ENCODE measurements at regions not wholly inside any gene's neighbourhood (a gene's known extent, or its start where the extent isn't known, plus 50 kb on each side); places are given as distances from the start of the nearest gene placed in this dataset.
"Not testable (repeated sequence)": the region's sequence is repeated elsewhere in the genome, so short reads cannot be mapped to it uniquely, and the experiment has no call there.

DNA sequence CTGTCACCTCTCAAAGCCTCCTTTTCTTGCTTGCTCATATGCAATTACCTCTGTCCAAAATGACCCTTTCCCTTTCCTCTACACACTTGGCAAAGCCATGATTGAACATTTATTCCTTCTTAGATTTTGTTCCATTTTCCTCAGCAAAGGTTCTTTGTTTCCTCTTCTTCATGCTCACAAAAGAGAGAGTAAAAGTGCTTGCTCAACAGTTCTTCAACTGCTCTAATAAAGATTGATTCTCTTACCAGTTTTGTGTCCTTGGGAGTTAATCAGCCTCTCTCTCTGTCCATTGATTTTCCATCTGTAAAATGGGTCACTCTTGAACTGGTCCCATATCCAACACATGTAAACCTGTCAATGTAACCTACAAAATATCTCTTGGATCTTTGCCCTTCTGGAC, 186.4 kb downstream of the WNT5A start:
- in situ Hi-C loops (cut with HindIII; ENCODE audit: low sequenced_read_pairs) = no loop called here

DNA sequence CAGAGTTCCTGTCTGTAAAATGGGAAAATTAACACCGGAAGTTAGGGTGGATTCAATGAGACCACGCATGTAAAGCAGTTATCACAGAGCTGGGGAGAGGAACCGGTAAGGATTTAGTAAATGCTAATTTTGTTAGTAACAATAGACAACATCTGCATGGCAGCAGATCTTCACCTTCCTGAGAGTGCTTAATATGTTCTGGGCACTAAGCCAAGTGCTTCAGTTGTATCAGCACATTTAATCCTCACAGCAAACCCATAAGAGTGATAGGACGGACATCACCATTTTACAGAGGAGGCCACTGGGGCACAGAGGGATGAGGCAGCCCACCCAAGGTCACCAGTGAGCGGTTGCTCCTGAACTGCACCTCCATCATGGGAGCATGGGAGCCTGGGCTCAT, 189.4 kb downstream of the WNT5A start:
- in situ Hi-C loops (cut with HindIII; ENCODE audit: low sequenced_read_pairs) = no loop called here

DNA sequence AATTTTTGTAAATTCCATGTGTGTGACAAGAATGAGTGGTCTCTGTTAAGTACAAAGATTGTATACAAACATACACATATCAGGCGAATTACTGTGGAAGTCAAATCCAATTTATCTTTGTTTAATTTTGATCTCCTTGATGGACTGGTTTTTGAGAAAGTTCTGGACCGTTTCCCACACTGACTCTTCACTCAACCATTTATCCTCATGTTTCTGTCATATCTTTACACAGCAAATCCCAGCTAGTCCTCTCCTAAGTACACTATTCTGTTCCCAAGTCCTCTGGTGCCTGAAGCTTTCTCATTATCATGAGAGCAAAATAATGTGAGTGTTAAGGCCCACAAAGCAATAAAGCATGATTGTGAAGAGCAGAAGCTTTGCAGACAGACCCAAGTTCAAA, 189.9 kb downstream of the WNT5A start:
- in situ Hi-C loops (cut with HindIII; ENCODE audit: low sequenced_read_pairs) = no loop called here

DNA sequence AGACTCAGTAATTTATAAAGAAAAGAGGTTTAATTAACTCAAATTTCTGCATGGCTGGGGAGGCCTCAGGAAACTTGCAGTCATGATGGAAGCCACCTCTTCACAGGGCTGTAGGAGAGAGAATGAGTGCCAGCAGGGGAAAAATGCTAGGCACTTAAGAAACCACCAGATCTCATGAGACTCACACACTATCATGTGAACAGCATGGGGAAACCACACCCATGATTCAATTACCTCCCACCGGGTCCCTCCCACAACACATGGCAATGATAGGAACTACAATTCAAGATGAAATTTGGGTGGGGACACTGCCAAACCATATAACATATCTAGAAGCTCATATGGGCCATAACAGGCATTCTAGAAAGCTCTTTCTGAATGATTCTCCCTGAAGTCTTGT, 190.3 kb downstream of the WNT5A start:
- in situ Hi-C loops (cut with HindIII; ENCODE audit: low sequenced_read_pairs) = no loop called here

DNA sequence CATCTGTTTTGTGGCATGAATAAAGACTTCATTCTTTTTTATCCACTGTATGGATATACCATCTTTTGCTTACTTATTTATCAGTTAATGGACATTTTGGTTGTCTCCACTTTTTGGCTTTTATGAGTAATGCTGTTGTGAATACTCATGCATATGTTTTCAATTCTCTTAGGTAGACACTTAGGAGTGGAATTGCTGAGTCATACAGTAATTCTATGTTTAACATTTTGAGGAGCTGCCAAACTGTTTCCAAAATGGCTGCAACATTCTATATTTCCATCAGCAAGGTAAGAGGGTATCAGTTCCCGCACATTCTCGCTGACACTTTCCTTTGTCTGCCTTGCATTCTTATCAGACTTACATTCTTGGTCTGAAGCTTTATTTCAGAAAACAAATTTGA, 191.1 kb downstream of the WNT5A start:
- in situ Hi-C loops (cut with HindIII; ENCODE audit: low sequenced_read_pairs) = no loop called here

DNA sequence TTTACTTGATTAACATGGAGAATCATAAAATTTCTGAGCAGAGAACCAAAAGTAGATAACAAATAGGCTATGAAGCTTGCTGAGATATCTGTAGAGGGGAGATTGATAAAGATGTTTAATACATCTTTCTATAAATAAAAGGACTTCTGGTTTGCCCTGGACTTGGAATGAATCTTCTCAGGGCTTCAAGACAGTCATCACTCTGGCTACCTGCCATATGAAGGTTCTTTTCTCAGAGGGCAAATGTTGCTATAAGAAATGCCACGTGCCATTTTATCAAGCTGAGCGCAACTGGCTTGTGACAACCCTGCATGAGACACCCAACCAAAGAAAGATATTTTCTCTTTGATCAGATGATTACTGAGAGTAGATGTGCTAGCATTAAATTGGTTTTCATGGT, 192.5 kb downstream of the WNT5A start:
- in situ Hi-C loops (cut with HindIII; ENCODE audit: low sequenced_read_pairs) = no loop called here

DNA sequence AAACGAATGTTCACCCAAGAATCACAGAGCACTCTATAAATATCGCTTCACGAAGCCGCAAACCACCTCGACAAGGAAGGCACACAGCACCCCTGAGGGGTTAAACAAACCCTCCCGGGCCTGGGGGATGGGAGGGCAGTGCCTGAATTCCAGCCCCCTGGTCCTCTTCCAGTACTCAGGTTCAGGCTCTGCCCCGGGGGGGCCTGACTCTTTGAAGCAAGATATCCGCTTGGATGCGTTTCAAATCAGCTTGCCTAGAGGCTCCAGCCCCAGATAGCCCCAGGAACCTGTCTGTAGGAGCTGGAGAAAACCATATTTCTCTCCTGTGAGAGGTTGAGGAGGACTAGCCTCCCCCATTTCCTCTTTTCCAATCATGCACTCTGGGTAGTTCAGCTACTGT, 194.7 kb downstream of the WNT5A start:
- in situ Hi-C loops (cut with HindIII; ENCODE audit: low sequenced_read_pairs) = no loop called here

DNA sequence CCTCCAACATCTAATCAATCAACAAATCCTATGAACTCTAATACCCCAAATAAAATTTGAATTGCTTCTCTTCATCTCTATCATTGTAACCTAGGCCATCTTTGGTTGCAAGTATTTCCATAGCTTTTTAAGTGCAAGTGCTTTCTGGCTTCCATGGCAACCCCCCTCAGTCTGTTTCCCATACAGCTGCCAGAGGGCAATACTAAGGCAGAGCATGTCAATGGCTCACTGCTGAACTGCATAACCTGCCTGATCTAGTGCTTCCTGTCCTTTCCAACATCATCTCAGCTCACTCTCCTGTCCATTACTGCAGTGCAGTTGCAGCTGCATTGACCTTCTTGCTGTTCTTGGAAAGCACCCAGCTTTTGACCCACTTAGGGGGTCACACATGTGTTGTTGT, 198.4 kb downstream of the WNT5A start:
- in situ Hi-C loops (cut with HindIII; ENCODE audit: low sequenced_read_pairs) = no loop called here

DNA sequence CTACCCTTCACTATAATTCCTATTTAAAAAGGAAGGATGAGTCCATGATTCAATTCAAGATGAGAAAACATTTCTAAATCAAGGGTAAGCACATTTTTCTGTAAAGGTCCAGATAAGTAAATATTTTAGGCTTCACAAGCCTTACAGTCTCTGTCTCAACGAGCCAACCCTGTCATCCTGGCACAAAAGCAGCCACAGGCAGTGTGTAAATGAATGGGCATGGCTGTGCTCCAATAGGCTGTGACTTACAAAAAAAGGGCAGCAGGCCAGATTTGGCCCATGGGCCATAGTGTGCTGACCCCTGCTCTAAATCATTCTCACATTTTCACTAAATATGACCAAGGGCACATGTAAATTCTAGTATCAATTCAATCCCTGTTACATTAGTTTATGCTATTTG, 200.4 kb downstream of the WNT5A start:
- in situ Hi-C loops (cut with HindIII; ENCODE audit: low sequenced_read_pairs) = no loop called here

DNA sequence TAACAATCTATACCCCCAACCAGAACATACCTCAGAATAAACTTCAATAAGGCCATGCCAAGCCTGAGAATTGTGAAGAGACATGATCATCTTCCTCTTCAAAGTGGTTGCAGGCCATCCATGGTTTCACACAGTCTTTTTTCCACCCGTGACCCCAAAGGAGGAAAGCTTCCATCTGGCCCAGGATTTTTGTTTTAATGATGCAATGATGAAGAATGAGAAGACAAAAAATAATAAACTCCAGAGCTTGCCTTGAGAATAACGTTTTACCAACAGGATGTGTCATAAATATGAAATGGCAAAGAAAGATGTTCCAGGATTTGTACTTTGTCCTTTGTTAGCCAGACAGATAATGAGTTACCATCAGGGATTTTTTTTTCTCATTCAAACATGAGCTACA, 201.9 kb downstream of the WNT5A start:
- in situ Hi-C loops (cut with HindIII; ENCODE audit: low sequenced_read_pairs) = no loop called here

DNA sequence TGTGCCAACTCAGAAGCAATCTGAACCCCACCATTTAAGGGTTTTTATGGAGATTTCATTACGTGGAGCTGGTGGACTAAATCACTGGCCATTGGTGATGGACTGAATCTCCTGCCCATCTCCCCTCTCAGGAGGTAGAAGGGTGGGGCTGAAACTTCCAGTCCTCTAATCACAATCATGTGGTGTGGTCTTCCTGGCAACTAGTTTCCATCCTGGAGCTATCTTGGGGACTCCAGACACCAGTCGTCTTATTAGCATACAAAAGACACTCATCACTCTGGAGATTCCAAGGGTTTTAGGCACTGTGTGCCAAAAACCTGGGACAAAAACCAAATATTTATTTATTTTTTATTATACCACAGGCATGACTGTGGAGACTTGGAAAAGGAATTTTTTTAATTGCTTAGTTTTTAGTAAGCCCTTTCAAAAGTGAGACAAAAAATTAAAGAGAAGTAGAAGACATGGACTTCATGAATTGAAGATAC, 203.6 kb downstream of the WNT5A start:
- in situ Hi-C loops (cut with HindIII; ENCODE audit: low sequenced_read_pairs) = no loop called here

DNA sequence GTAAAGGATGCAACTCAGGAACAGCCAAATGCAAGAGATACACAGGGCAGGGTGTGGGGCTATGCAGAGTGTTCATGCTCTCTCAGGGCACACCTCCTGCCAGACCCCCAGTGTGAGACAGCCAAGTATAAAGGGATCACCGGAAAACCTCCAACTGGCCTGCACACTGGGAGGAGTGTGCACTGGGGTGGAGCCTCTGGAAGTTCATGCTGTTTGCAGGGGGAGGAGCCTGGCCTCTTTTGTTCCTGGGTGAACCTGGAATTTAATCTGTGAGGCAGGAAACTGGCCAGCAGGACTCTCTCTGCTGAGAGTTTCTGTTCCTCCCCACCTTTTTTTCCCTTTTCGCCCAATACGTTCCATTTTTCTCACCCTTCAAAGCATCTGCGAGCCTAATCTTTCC, 204.1 kb downstream of the WNT5A start:
- in situ Hi-C loops (cut with HindIII; ENCODE audit: low sequenced_read_pairs) = no loop called here

DNA sequence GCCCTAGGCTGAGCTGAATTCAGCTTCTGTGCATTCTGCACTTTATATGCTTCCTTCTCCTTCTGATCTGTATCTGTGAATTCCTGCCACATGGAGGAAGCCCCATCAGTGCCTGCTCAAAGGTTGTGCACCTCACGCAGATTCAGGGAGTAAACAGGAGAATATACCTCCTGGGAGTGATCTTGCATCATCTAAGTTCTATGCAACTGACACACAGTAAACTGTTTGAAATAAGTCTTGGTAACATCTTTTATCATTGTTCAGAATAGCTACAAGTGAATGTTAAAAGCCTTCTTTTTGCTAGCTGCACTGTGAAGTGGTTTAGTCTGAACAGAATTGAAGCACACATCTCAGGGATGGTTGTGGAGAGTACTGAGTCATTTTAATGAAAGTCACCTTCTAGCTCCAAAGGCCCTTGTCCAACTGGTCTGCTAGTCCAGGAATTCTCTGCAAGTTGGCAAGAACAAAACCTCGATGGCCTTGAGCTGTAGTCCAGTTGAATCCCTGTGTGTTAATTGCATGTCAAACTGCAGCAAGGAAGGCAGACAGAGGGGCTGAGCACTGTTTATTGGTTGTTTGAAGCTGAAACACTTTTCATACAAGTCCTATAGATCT, 215.0 kb downstream of the WNT5A start:
- in situ Hi-C loops (cut with HindIII; ENCODE audit: low sequenced_read_pairs) = no loop called here

DNA sequence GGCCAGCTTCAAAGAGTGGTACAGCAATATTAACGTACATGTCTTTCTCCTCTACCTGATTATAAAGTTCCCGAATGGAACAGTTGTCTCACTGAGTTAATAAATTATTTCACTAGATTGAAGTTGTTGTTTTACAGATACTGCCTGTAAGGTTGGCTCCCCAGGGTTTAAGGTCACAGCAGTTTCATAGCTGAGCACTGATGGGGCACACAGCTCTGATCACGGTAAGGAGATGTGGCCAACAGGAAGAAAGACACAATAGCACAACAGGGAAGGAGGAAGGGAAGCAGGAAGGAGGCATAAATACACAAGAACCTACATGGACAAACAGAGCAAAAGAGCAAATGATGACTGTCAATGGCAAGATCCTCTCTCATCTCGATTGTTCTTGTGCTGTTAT, 215.6 kb downstream of the WNT5A start:
- in situ Hi-C loops (cut with HindIII; ENCODE audit: low sequenced_read_pairs) = no loop called here

DNA sequence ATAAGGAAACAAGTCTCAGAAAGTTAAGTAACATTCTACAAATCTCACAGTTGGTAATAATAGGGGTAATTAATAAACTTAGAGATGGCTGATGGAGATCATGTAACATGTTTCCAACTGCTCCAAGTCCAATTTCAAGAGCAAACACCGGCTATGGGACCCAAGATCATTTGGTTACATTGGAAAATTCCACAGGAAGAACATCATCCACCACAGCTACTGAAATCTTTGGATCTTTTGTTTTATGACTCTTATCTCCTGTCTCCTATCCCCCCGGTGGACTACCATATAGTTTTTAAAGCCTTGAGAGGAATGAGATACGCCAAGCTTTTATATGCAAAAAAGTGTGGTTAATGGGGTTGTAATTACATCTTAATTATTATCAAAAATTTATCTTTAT, 216.1 kb downstream of the WNT5A start:
- in situ Hi-C loops (cut with HindIII; ENCODE audit: low sequenced_read_pairs) = no loop called here

DNA sequence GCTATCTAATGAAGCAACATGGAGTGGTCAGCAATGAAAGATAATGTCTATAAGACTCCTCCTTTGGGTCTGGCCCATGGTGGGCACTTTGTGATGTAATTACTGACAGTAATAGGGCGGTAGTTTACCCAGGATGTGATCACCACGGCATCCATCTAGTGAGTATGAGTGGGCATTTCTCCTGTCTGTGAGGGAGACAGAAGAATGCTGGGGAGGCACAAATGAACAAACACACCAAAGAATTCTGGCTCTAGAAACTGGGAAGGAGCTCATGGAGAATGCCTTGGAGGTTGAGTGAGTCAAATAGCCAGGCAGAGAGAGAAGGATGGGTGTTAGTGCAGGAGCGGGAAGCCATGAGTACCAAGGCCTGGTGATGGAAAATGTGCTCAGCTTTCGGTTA, 217.5 kb downstream of the WNT5A start:
- in situ Hi-C loops (cut with HindIII; ENCODE audit: low sequenced_read_pairs) = no loop called here

DNA sequence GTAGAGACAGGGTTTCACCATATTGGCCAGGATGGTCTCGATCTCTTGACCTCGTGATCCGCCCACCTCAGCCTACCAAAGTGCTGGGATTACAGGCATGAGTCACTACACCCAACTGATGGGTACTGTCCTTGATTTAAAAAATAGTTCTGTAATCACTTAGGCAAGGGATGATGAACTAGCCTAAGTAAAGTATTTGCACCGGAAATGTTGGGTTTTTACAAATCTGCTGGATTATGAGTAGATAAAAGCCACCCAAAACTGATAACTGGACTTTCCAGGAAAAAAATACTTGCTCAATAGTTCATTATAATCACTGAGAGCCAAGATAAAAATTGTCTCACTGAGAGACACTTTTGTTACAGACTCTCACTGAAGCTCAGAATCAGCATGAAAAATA, 218.0 kb downstream of the WNT5A start:
- in situ Hi-C loops (cut with HindIII; ENCODE audit: low sequenced_read_pairs) = no loop called here

DNA sequence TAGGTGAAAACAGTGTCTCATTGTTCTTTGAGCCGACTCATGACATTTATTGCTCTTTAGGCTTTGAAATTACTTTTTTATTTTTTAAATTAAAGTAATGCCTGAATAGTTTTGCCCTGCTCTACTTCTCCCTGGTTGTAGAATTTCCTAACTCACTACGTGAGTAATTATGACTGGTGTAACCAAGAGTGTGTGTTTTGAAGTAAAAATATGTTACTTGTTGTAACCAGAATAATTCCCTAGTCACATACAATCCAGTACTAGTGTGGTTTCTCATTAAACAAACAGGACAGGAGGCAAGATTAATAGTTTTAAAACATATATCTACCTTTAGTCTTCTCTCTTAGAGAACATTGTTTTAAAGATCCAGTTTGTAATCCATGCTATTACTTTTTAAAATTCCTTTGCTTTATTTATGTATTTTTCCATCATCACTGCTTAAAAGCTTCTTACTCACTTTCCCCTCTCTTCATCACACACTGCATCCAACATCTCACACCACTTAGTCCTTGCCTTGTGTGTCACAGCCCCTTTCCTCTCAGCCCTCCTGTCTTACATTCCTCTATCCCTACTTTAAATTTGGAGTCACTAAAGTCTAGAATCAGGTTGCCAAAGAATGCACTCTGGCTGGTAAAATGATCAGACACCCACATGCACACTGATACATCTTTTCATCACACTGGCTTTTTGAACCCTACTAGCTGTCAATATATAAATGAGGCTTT, 219.7 kb downstream of the WNT5A start:
- in situ Hi-C loops (cut with HindIII; ENCODE audit: low sequenced_read_pairs) = no loop called here

DNA sequence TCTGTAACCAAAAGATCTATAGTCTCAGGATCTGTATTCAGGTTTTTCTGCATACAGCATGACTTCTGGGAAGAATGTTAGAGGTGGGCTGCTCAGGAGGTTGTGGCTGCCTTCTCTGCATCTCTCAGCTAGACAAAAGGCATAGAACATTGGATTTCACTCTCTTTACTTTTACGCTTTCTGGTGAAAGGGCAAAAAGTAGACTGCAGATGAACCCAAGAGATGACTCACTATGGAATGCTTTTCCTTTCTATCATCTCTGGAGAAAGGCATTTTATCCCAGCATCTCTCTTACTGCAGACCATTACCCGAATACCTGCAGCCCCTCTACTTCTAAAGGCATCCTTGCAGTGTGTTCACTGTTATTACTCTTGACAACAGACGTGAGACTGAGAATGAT, 222.2 kb downstream of the WNT5A start:
- in situ Hi-C loops (cut with HindIII; ENCODE audit: low sequenced_read_pairs) = no loop called here

DNA sequence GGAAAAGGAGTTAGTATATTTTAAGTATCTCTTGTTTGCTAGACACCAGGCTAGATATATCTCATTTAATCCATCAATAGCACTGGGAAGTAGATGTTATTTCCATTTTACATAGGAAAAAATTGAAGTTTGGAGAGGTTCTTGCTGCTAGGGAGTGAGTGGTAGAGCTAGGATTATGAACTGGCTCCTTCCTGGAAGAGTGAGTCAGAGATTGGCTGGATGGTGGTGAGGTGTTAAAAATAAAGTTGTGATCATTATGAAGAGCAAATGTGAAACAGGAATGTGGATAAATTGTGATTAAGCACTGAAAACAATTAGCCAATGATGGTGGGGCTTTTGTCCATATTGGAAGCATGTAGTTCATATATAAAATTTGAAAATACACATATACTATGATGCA, 234.2 kb downstream of the WNT5A start:
- in situ Hi-C loops (cut with HindIII; ENCODE audit: low sequenced_read_pairs) = no loop called here

DNA sequence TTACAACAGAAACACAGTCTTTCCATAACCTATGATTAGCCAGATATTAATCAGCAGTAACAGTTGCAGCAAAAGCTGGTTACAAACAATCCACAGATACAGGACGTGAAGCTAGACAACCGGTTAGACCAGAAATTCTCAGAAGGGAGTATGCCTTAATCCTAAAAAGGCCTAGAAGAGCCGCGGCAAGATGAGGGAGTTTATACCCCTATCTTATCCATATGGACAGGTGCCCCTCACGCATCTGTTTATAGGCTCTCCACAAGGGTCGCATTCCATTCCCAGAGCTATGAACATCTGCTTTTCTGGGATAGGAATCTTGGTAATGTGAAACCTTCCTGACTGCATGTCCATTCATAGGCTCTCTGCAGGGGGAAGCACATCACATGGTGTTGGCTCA, 237.9 kb downstream of the WNT5A start:
- in situ Hi-C loops (cut with HindIII; ENCODE audit: low sequenced_read_pairs) = not testable (repeated sequence)

DNA sequence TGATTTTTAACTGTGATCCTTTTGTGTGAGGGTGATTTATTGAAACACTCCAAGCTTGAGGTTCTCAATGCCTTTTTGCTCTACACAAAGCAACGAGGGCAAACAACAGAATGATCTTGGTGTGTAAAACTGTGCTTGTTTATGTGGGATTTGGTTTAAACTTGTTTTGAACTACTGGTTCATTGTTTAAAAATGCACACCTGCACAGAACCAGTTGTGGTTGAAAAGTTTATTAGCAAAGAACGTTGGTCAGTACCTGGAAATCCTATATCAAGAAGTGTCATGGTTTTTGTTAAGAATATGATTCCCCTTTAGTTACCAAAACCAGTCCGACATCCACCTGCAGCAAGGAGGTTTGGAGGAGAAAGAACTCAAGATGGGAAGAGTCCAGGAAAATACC, 239.4 kb downstream of the WNT5A start:
- in situ Hi-C loops (cut with HindIII; ENCODE audit: low sequenced_read_pairs) = no loop called here

DNA sequence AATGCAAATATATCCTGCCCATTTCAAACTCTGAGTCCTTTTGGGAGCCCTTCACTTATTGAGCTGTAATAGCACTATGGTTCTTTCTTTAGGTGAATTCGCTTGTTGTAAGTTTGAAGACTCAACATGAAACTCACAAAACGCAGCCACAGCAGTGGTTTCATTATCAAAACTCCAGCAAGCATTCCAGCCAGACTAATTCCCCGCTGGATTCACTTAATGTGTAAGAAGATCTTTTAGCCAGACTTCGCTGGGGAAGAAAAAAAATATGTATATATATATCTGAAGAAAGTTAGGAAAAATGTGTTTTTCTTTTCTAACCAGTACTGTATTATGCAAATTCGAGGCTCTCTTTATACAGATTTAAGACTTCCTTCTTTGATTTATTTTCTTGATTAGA, 241.1 kb downstream of the WNT5A start:
- in situ Hi-C loops (cut with HindIII; ENCODE audit: low sequenced_read_pairs) = no loop called here
